PC-9 (cell line): ENCODE measurements at regions not wholly inside any gene's neighbourhood (a gene's known extent, or its start where the extent isn't known, plus 50 kb on each side); places are given as distances from the start of the nearest gene placed in this dataset.

Source experiments
- CTCF ChIP-seq: fragments of 200-600 bp; sonication (generic); conservative IDR thresholded peaks from 2 replicates; pipeline ENCODE4 v1.6.1; 2017; ENCODE audit warnings: mixed run types, antibody characterized with exemption, mild to moderate bottlenecking, moderate library complexity
- EZH2 ChIP-seq: fragments of 200-600 bp; sonication (generic); IDR thresholded peaks from 2 replicates; pipeline ENCODE4 v1.8.0; 2017; ENCODE audit warnings: antibody characterized with exemption, low read depth

- no peak for TF ChIP-seq CTCF
- TF ChIP-seq EZH2 = no peak
Measured at GRCh38 chr10:128180843-128181242, 54.6 kb upstream of the MKI67 start.
